Muscle of leg (tissue), 3 donors: ENCODE measurements at regions not wholly inside any gene's neighbourhood (a gene's known extent, or its start where the extent isn't known, plus 50 kb on each side); places are given as distances from the start of the nearest gene placed in this dataset.

Experiments used
- DNase-seq: peaks from one replicate; pipeline ENCODE4 v3.0.0; 2013
- H3K27ac ChIP-seq: one replicate; pipeline ENCODE4 v1.5.1; 2013; ENCODE audit warnings: mild to moderate bottlenecking, low read length, control low read depth
- H3K27me3 ChIP-seq: one replicate; pipeline ENCODE4 v1.6.1; 2013; ENCODE audit warnings: low read length; ENCODE audit not compliant: control insufficient read depth, insufficient read depth
- H3K36me3 ChIP-seq: one replicate; pipeline ENCODE4 v1.6.1; 2013; ENCODE audit warnings: low read length; ENCODE audit not compliant: control insufficient read depth, insufficient read depth
- H3K4me1 ChIP-seq: one replicate; pipeline ENCODE4 v1.6.1; 2013; ENCODE audit warnings: low read length; ENCODE audit not compliant: control insufficient read depth, insufficient read depth
- H3K4me3 ChIP-seq: one replicate; pipeline ENCODE4 v1.5.1; 2013; ENCODE audit warnings: low read length, control low read depth
- H3K9me3 ChIP-seq: replicated peaks from 2 replicates; pipeline ENCODE4 v1.6.1; 2013; ENCODE audit warnings: low read depth, low read length; ENCODE audit not compliant: control insufficient read depth
- WGBS: methylation state at CpG from one replicate; pipeline ENCODE4 v1.1.5; 2013; ENCODE audit warnings: missing lambda C conversion rate; ENCODE audit not compliant: insufficient coverage; 5-methylcytosine and 5-hydroxymethylcytosine counted together

- no peak for DNase-seq
- H3K27ac ChIP-seq: peak overlapping the region; percentile 73
- H3K4me1 ChIP-seq: peaks cover 67% of the 10 kb centered on the region
- no peaks in the 10 kb centered on the region for H3K27me3 ChIP-seq
- WGBS: 20% methylated on average over 1 of the region's 6 CpGs
- H3K4me3 ChIP-seq: no peak overlapping the region
- no peaks in the 10 kb centered on the region for H3K36me3 ChIP-seq
- H3K9me3 ChIP-seq: no peaks in the 10 kb centered on the region
Observed at GRCh38 chr12:98420461-98420860, 94.9 kb upstream of the TMPO start.

- Histone ChIP-seq H3K36me3 (no peaks in the 10 kb centered on the region), H3K27me3 (no peaks in the 10 kb centered on the region), H3K9me3 (no peaks in the 10 kb centered on the region), H3K4me1 (peaks cover 74% of the 10 kb centered on the region), H3K4me3 (no peak overlapping the region), H3K27ac (peak overlapping the region; percentile 66)
- WGBS: 83% methylated on average over 7 of the region's 8 CpGs
- DNase-seq: peak; percentile 80
Observed at GRCh38 chr12:98421316-98421715, 94.1 kb upstream of the TMPO start.

- no peaks in the 10 kb centered on the region for H3K36me3 ChIP-seq
- peak; percentile 43 for DNase-seq
- no peak overlapping the region for H3K27ac ChIP-seq
- peaks cover 66% of the 10 kb centered on the region for H3K4me1 ChIP-seq
- 86% methylated on average over 11 of the region's 11 CpGs for WGBS
- H3K4me3 ChIP-seq: no peak overlapping the region
- H3K27me3 ChIP-seq: no peaks in the 10 kb centered on the region
- H3K9me3 ChIP-seq: no peaks in the 10 kb centered on the region
Observed at GRCh38 chr12:98422359-98422758, 93.0 kb upstream of the TMPO start.

GRCh38 chr12:98422812-98423211 is 92.6 kb upstream of the TMPO start:
- Histone ChIP-seq H3K4me3 (no peak overlapping the region), H3K9me3 (no peaks in the 10 kb centered on the region), H3K27me3 (no peaks in the 10 kb centered on the region), H3K27ac (no peak overlapping the region), H3K36me3 (no peaks in the 10 kb centered on the region), H3K4me1 (peaks cover 61% of the 10 kb centered on the region)
- WGBS: 89% methylated on average over 3 of the region's 4 CpGs
- no peak for DNase-seq

- Histone ChIP-seq H3K4me3 (no peak overlapping the region), H3K27me3 (no peaks in the 10 kb centered on the region), H3K27ac (no peak overlapping the region), H3K4me1 (peaks cover 51% of the 10 kb centered on the region), H3K9me3 (no peaks in the 10 kb centered on the region), H3K36me3 (no peaks in the 10 kb centered on the region)
- DNase-seq: no peak
- WGBS: no CpG with 5 or more reads among the region's 2 CpGs
Observed at GRCh38 chr12:98423963-98424362, 91.4 kb upstream of the TMPO start.

GRCh38 chr12:98424726-98425401 is 90.5 kb upstream of the TMPO start:
- 0% methylated on average over 2 of the region's 9 CpGs for WGBS
- Histone ChIP-seq H3K9me3 (no peaks in the 10 kb centered on the region), H3K4me1 (peaks cover 42% of the 10 kb centered on the region), H3K4me3 (no peak overlapping the region), H3K36me3 (no peaks in the 10 kb centered on the region), H3K27ac (no peak overlapping the region), H3K27me3 (no peaks in the 10 kb centered on the region)
- peak; percentile 88 for DNase-seq

- H3K36me3 ChIP-seq: no peaks in the 10 kb centered on the region
- no peaks in the 10 kb centered on the region for H3K27me3 ChIP-seq
- no peaks in the 10 kb centered on the region for H3K9me3 ChIP-seq
- no peak overlapping the region for H3K27ac ChIP-seq
- WGBS: 60% methylated on average over 3 of the region's 4 CpGs
- no peak for DNase-seq
- no peak overlapping the region for H3K4me3 ChIP-seq
- H3K4me1 ChIP-seq: peaks cover 32% of the 10 kb centered on the region
Observed at GRCh38 chr12:98425859-98426258, 89.5 kb upstream of the TMPO start.

- H3K4me3 ChIP-seq: no peak overlapping the region
- no CpG with 5 or more reads among the region's 3 CpGs for WGBS
- peaks cover under 1% of the 10 kb centered on the region for H3K4me1 ChIP-seq
- no peak overlapping the region for H3K27ac ChIP-seq
- no peak for DNase-seq
- no peaks in the 10 kb centered on the region for H3K9me3 ChIP-seq
- H3K27me3 ChIP-seq: no peaks in the 10 kb centered on the region
- no peaks in the 10 kb centered on the region for H3K36me3 ChIP-seq
Observed at GRCh38 chr12:98431089-98431488, 84.3 kb upstream of the TMPO start.

GRCh38 chr12:98437166-98437565 is 78.2 kb upstream of the TMPO start:
- H3K27me3 ChIP-seq: no peaks in the 10 kb centered on the region
- WGBS: 43% methylated on average over 1 of the region's 4 CpGs
- DNase-seq: no peak
- peaks cover 6% of the 10 kb centered on the region for H3K4me1 ChIP-seq
- no peaks in the 10 kb centered on the region for H3K9me3 ChIP-seq
- no peaks in the 10 kb centered on the region for H3K36me3 ChIP-seq
- no peak overlapping the region for H3K4me3 ChIP-seq
- no peak overlapping the region for H3K27ac ChIP-seq

- Histone ChIP-seq H3K27me3 (no peaks in the 10 kb centered on the region), H3K4me1 (peaks cover 6% of the 10 kb centered on the region), H3K4me3 (no peak overlapping the region), H3K27ac (no peak overlapping the region), H3K9me3 (no peaks in the 10 kb centered on the region), H3K36me3 (no peaks in the 10 kb centered on the region)
- no peak for DNase-seq
- WGBS: no CpG with 5 or more reads among the region's 1 CpG
Observed at GRCh38 chr12:98437806-98438595, 77.4 kb upstream of the TMPO start.
